ENCODE measurements at regions not wholly inside any gene's neighbourhood (a gene's known extent, or its start where the extent isn't known, plus 50 kb on each side); places are given as distances from the start of the nearest gene placed in this dataset.

DNA sequence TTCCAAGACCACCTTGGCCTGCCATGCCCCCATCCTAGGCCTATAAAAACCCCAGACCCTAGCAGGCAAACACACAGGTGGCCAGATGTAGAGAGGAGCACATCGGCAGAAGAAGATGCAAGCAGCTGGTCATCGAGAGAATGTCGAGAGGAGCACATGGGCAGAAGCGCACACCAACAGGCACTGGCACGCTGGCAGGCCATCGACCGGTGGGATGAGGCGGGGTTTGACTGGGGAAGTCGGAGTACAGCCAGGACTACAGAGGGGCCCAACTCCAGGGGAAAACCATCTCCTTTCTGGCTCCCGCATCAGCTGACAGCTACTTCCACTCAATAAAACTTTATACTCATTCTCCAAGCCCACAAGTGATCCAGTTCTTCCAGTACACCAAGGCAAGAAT is 283.1 kb upstream of the RGMB start:
- Mint-ChIP-seq H3K27me3 (ENCODE audit: unreplicated experiment) (no peaks in the 10 kb centered on the region), H3K4me3 (ENCODE audit: low read depth, unreplicated experiment) (no peak overlapping the region), H3K27ac (ENCODE audit: unreplicated experiment) (no peak overlapping the region), H3K9me3 (ENCODE audit: low read depth, unreplicated experiment) (peaks cover 4% of the 10 kb centered on the region), H3K36me3 (ENCODE audit: insufficient read depth, unreplicated experiment) (no peaks in the 10 kb centered on the region), H3K4me1 (ENCODE audit: low read depth, unreplicated experiment) (no peaks in the 10 kb centered on the region)
- intact Hi-C loops (cut with micrococcal nuclease; ENCODE audit: unreplicated experiment): no loop called here
- DNase-seq: no peak
- TF ChIP-seq, protein P1, sequence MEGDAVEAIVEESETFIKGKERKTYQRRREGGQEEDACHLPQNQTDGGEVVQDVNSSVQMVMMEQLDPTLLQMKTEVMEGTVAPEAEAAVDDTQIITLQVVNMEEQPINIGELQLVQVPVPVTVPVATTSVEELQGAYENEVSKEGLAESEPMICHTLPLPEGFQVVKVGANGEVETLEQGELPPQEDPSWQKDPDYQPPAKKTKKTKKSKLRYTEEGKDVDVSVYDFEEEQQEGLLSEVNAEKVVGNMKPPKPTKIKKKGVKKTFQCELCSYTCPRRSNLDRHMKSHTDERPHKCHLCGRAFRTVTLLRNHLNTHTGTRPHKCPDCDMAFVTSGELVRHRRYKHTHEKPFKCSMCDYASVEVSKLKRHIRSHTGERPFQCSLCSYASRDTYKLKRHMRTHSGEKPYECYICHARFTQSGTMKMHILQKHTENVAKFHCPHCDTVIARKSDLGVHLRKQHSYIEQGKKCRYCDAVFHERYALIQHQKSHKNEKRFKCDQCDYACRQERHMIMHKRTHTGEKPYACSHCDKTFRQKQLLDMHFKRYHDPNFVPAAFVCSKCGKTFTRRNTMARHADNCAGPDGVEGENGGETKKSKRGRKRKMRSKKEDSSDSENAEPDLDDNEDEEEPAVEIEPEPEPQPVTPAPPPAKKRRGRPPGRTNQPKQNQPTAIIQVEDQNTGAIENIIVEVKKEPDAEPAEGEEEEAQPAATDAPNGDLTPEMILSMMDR (IDR thresholded peaks at IDR 0.05; ENCODE audit: unreplicated experiment): no peak
- BruUV-seq (replicated peaks): no TSS peak
- CTCF ChIA-PET: no interaction called here

DNA sequence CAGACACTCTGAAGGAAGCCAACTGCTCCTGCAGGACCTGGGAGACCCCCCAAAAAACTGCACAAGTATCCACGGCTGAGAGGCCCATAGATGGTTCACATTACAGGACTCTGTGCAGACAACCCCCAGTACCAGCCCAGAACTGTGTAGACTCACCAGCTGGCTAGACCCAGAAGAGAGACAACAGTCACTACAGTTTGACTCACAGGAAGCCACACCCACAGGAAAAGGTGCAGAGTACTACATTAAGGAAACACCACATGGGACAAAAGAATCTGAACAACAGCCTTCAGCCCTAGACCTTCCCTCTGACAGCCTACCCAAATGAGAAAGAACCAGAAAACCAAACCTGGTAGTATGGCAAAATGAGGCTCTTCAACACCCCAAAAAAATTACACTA is 281.2 kb upstream of the RGMB start:
- CTCF ChIA-PET: no interaction called here
- intact Hi-C loops (cut with micrococcal nuclease; ENCODE audit: unreplicated experiment): no loop called here
- Mint-ChIP-seq H3K36me3 (ENCODE audit: insufficient read depth, unreplicated experiment) (no peaks in the 10 kb centered on the region), H3K4me3 (ENCODE audit: low read depth, unreplicated experiment) (no peak overlapping the region), H3K27me3 (ENCODE audit: unreplicated experiment) (no peaks in the 10 kb centered on the region), H3K4me1 (ENCODE audit: low read depth, unreplicated experiment) (no peaks in the 10 kb centered on the region), H3K9me3 (ENCODE audit: low read depth, unreplicated experiment) (peaks cover 4% of the 10 kb centered on the region), H3K27ac (ENCODE audit: unreplicated experiment) (no peak overlapping the region)
- DNase-seq: no peak
- TF ChIP-seq, protein P1 (IDR thresholded peaks at IDR 0.05; ENCODE audit: unreplicated experiment): no peak
- BruUV-seq (replicated peaks): no TSS peak

DNA sequence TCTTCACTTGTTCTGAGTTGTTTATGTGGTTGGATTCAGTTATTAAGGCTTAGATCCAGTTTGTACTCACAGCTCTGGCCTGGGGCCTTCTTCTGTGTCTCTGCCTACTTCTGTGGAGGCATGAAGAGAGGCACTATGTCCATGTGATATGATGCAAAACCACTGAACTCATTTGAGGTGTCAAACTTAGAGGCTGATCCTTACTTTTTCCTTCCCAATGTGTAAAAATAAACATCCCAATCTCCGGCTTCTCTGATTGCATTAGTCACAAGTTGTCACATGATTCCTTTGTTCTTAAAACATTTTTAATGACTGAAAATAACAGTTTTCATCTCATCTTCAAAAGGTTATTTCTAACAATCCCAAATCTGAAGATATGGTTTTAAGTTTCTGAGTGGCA is 276.0 kb upstream of the RGMB start:
- H3K4me1 Mint-ChIP-seq (ENCODE audit: low read depth, unreplicated experiment): no peaks in the 10 kb centered on the region
- H3K36me3 Mint-ChIP-seq (ENCODE audit: insufficient read depth, unreplicated experiment): no peaks in the 10 kb centered on the region
- BruUV-seq (replicated peaks): no TSS peak
- CTCF ChIA-PET: no interaction called here
- no peaks in the 10 kb centered on the region for H3K27me3 Mint-ChIP-seq (ENCODE audit: unreplicated experiment)
- TF ChIP-seq, protein P1 (IDR thresholded peaks at IDR 0.05; ENCODE audit: unreplicated experiment): no peak
- H3K27ac Mint-ChIP-seq (ENCODE audit: unreplicated experiment): no peak overlapping the region
- peaks cover 4% of the 10 kb centered on the region for H3K9me3 Mint-ChIP-seq (ENCODE audit: low read depth, unreplicated experiment)
- DNase-seq: no peak
- H3K4me3 Mint-ChIP-seq (ENCODE audit: low read depth, unreplicated experiment): no peak overlapping the region
- intact Hi-C loops (cut with micrococcal nuclease; ENCODE audit: unreplicated experiment): no loop called here

DNA sequence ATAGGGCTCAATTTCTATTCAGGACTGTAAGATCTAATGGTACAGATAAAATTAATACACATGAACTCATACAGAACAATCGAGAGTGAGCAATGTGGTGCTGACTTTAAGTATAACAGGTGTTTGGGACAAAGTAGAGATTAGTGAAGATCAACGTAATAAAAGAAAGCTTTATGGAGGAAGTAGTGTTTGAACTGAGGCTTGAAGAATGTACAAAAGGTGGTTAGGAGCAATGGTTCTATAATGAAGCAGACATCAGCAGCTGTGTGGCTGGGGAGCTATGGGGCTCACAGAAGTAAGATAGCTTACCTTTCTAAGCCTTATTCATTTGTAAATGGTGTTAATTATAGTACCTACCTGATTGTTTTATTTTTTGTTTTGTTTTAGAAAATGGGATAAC is 275.4 kb upstream of the RGMB start:
- intact Hi-C loops (cut with micrococcal nuclease; ENCODE audit: unreplicated experiment): no loop called here
- no peak overlapping the region for H3K4me3 Mint-ChIP-seq (ENCODE audit: low read depth, unreplicated experiment)
- BruUV-seq (replicated peaks): no TSS peak
- no peaks in the 10 kb centered on the region for H3K36me3 Mint-ChIP-seq (ENCODE audit: insufficient read depth, unreplicated experiment)
- no peaks in the 10 kb centered on the region for H3K27me3 Mint-ChIP-seq (ENCODE audit: unreplicated experiment)
- no peak overlapping the region for H3K27ac Mint-ChIP-seq (ENCODE audit: unreplicated experiment)
- CTCF ChIA-PET: no interaction called here
- TF ChIP-seq, protein P1 (IDR thresholded peaks at IDR 0.05; ENCODE audit: unreplicated experiment): no peak
- peaks cover 4% of the 10 kb centered on the region for H3K9me3 Mint-ChIP-seq (ENCODE audit: low read depth, unreplicated experiment)
- DNase-seq: no peak
- no peaks in the 10 kb centered on the region for H3K4me1 Mint-ChIP-seq (ENCODE audit: low read depth, unreplicated experiment)

DNA sequence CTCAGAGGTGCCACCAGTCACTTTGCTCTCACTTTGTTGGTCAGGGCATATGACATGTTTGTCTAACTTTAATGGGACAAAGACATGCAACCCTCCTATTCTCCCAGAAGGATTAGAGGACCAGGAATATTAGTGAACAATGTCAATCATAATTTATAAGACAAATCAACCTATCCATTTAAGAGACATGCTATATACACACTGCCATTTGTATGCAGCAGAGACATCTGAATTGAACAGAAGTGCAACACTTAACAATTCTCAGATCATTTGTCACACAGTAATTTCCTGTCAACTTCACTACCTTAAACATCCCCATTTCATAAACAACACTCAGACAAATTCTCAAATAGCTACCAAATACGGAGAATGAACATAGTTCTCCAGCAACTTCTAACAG is 273.6 kb upstream of the RGMB start:
- CTCF ChIA-PET: no interaction called here
- Mint-ChIP-seq H3K9me3 (ENCODE audit: low read depth, unreplicated experiment) (no peaks in the 10 kb centered on the region), H3K27me3 (ENCODE audit: unreplicated experiment) (no peaks in the 10 kb centered on the region), H3K27ac (ENCODE audit: unreplicated experiment) (no peak overlapping the region), H3K36me3 (ENCODE audit: insufficient read depth, unreplicated experiment) (no peaks in the 10 kb centered on the region), H3K4me3 (ENCODE audit: low read depth, unreplicated experiment) (no peak overlapping the region), H3K4me1 (ENCODE audit: low read depth, unreplicated experiment) (peaks cover 8% of the 10 kb centered on the region)
- no TSS peak for BruUV-seq (replicated peaks)
- DNase-seq: no peak
- TF ChIP-seq, protein P1 (IDR thresholded peaks at IDR 0.05; ENCODE audit: unreplicated experiment): no peak
- intact Hi-C loops (cut with micrococcal nuclease; ENCODE audit: unreplicated experiment): no loop called here
